OCI-M2 (cell line): ENCODE measurements at regions not wholly inside any gene's neighbourhood (a gene's known extent, or its start where the extent isn't known, plus 50 kb on each side); places are given as distances from the start of the nearest gene placed in this dataset.
"Not testable (repeated sequence)": the region's sequence is repeated elsewhere in the genome, so short reads cannot be mapped to it uniquely, and the experiment has no call there.

Source experiments
- DNase-seq: peaks from one replicate; lab custom pipeline; 2025; ENCODE audit not compliant: unreplicated experiment; lab: John Stamatoyannopoulos, UW

- no peak for DNase-seq
These were observed 2489.6 kb downstream of the PCDH9 start for GRCh38 chr13:64740493-64740892.

DNA sequence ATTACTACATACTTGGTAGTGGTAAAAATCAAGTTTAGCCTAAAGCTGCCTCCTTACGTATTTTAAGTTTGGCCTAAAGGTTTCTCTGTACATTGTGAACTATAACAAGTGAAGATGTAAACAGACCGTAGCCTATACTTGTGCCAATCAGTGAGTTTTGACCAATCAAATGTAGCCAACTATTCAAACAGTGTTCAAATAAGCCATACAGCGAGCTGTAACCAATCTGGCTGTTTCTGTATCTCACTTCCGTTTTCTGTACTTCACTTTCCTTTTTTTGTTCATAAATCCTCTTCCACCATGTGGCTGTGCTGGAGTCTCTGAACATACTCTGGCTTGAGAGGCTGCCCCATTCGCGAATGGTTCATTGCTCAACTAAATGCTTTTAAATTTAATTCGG is 2504.6 kb downstream of the PCDH9 start:
- DNase-seq = no peak

DNA sequence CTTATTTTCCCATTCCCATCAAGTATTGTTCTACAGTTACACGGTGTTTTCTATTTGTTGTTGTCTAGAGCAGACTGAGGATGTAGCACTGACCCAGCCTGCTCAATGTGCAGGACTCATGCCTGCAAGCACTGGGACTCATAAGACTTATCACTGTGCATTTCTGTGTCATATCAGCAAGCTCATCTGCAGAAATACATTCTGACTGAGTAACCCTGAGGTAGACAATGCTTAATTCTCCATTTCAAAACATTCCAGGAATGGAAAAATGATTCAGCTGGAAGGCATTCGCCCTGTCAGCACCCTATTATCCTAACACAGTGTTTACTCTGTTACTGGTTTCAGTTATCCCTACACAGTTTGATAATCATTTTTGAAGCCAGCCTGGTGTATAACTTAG is 2506.4 kb downstream of the PCDH9 start:
- DNase-seq = no peak

GRCh38 chr13:64718116-64718515 is 2512.0 kb downstream of the PCDH9 start:
- DNase-seq = no peak

- DNase-seq = no peak
These were observed 2513.2 kb downstream of the PCDH9 start for GRCh38 chr13:64716936-64717335.

- DNase-seq = no peak
These were observed 2521.1 kb downstream of the PCDH9 start for GRCh38 chr13:64709079-64709478.

GRCh38 chr13:64704121-64704649 is 2526.0 kb downstream of the PCDH9 start:
- no peak for DNase-seq

DNA sequence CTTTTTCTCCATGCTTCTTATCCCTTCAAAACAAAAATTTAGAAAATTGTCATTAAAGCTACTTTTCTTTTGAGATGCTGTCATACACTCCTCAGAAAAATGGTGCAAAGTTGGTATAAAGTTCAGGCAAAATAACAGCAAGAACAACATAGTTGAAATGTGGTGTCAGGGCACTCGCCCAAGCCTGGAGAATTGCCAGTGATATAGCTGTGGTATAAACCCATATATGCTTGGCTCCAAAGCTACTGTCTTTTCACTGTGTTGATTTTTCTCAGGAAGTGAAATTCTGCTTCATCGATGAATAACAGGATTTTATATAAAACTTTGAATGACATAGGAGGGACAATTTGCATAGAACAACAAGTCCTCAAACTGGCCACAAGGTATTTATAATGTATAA is 2532.9 kb downstream of the PCDH9 start:
- no peak for DNase-seq

- no peak for DNase-seq
These were observed 2541.1 kb downstream of the PCDH9 start for GRCh38 chr13:64688893-64689677.

- not testable (repeated sequence) for DNase-seq
These were observed 2543.6 kb downstream of the PCDH9 start for GRCh38 chr13:64686536-64686935.

DNA sequence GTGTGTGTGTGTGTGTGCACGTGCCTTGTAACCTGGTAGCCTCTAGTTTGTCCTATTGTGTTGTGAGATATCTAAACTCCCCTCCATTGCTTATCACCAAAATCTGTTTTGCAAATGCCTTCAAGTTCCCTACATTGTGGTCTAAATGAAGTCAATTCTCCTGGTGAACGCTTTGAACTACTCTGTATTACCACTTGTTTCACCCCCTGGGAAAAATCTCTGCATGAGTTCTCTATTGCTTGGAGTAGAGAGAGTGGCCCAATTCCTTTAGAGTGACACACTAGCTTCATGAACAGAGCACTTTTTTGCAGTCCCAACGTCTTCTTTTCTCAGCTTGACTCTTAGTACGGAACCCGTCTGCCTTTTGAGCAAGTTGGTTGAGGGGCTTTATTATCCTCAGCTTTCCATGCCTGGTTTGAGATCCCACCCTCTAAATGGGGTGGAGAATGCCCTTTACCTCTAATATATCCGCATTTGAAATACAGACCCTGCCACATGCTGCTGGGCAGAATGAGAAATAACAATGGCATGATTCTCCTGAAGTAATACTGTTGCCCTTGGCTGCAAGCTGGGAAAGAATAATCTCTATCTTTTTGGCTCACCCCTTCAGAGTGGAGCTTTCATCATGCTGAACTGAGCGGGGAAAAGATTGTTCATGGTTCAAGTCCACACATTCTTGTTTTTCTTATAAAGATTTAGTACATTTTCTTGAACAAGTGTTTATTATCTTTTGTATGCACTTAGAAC is 2545.3 kb downstream of the PCDH9 start:
- no peak for DNase-seq

DNA sequence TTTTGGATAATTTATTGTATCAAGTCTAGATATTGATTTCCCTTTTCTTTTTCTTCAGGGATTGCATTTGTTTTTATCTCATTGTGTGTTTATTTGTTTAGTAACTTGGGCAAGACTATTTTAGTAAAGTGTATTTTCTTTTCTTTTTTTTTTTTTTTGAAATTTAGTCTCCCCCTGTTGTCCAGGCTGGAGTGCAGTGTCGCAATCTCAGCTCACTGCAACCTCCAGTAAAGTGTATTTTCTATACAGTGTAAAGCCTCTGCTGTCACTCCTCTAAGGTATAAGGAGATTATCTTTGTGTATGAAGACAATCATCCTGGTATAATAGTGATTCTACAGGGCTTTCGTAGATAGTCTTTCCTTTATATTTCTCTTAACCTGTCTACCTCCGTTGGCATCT is 2546.0 kb downstream of the PCDH9 start:
- no peak for DNase-seq

GRCh38 chr13:64680739-64681138 is 2549.4 kb downstream of the PCDH9 start:
- DNase-seq = no peak

DNA sequence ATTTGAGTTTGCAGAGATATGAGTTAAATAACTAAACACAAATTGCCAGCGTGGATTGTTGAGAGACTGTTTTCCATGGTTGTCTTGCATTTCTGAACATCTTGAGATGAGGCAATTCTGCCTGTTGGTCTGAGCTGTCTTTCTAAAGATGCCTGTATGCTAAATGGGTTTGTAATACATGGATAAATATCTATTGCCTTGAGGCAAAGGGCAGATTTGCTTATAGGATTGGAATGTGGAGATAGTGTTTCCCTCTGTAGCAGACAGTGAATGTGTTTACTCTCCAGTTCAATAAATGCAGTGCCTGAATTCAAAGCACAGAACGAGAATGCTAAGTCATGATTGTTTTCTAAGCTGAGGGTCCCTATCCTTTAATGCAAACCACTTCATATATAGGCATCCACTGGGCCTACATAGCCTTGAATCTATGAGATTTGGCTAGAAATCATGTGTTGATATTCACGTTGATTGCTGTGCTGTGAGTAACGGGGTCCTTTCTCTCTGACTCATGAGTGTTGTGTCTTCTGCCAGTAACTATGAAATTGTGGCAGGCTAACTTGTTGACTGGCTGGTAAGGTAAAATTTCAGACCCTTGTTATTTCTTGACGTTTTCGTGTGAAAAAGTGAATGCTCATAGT is 2554.8 kb downstream of the PCDH9 start:
- DNase-seq = no peak

GRCh38 chr13:64674126-64674525 is 2556.0 kb downstream of the PCDH9 start:
- no peak for DNase-seq

DNA sequence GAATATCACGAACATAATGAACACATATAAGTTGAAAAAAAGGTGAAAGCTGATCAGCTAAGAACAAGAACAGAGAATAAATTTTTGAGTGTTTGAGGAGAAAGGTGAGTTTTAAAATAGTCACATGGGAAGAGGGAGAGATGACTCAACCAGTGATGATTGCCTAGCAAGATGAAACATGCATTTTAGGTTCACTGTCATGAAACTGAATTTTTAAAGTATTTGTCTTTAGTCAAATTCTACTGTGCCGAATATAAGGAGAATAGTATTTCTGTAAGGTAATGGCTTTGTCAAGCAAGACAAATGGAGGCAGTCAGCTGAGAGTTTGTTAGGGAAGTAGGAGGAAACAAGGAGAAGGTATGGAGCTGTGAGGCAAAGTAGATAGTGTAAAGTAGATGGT is 2557.4 kb downstream of the PCDH9 start:
- DNase-seq = no peak

DNA sequence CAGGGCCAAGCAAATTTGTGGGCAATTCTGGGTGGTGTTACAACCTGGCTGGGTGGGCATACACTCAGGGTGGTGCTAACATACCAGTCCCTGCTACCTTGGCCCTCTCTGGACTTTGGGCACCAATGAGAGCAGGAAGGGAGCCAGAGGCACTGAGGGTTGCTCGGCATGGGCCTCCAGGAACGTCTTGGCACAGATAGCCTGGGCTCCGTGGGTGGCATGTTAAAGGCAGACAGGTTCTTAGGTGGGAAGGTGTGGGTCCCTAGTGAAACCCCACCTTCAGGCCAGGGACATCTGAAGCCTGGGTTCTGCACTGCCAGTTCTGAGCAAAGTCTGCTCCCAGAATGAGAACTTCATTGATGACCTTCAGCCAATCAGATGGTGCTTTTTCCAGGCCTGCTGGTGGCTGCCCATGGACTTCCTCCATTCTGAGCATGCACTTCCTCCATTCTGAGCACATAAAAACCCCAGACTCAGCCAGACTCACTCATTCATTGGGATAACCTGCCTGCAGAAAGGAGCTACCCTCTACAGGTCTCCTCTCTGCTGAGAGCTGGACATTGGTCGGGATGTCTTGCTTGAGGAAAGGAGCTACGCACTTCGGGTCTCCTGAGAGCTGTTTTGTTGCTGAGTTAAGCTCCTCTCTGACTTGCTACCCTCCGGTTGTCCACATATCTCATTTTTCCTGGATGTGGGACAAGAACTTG is 2567.1 kb downstream of the PCDH9 start:
- DNase-seq = no peak

- DNase-seq = no peak
These were observed 2581.8 kb downstream of the PCDH9 start for GRCh38 chr13:64648293-64648692.

GRCh38 chr13:64643066-64643465 is 2587.1 kb downstream of the PCDH9 start:
- DNase-seq = no peak

GRCh38 chr13:64640002-64640401 is 2590.1 kb downstream of the PCDH9 start:
- DNase-seq = no peak

- no peak for DNase-seq
These were observed 2590.9 kb downstream of the PCDH9 start for GRCh38 chr13:64639206-64639605.
